GM21723 (cell line): ENCODE measurements at regions not wholly inside any gene's neighbourhood (a gene's known extent, or its start where the extent isn't known, plus 50 kb on each side); places are given as distances from the start of the nearest gene placed in this dataset.

Experiments
- ATAC-seq: cut with Tn5 transposase; IDR thresholded peaks from one replicate; pipeline ENCODE4 v1.9.1; 2021; ENCODE audit warnings: mild to moderate bottlenecking, moderate library complexity; ENCODE audit not compliant: unreplicated experiment

GRCh38 chr6:2563635-2564034, 187.1 kb downstream of the MYLK4 start:
- peak; percentile 76 for ATAC-seq

GRCh38 chr6:2562721-2563451, 187.8 kb downstream of the MYLK4 start:
- no peak for ATAC-seq

- no peak for ATAC-seq
Observed at GRCh38 chr6:2560917-2561698, 189.6 kb downstream of the MYLK4 start.

GRCh38 chr6:2560140-2560818, 190.4 kb downstream of the MYLK4 start:
- no peak for ATAC-seq

GRCh38 chr6:2558861-2559801, 191.6 kb downstream of the MYLK4 start:
- ATAC-seq, result no peak

GRCh38 chr6:2558098-2558680, 192.5 kb downstream of the MYLK4 start:
- ATAC-seq, result no peak

GRCh38 chr6:2557181-2557720, 193.5 kb downstream of the MYLK4 start:
- no peak for ATAC-seq

- no peak for ATAC-seq
Observed at GRCh38 chr6:2556761-2557160, 194.0 kb downstream of the MYLK4 start.

GRCh38 chr6:2554651-2555260, 196.0 kb downstream of the MYLK4 start:
- no peak for ATAC-seq

GRCh38 chr6:2552526-2553154, 198.1 kb downstream of the MYLK4 start:
- ATAC-seq, result no peak

GRCh38 chr6:2551705-2552104, 199.0 kb downstream of the MYLK4 start:
- no peak for ATAC-seq

GRCh38 chr6:2550247-2550646, 200.5 kb downstream of the MYLK4 start:
- no peak for ATAC-seq

- no peak for ATAC-seq
Observed at GRCh38 chr6:2549834-2550233, 200.9 kb downstream of the MYLK4 start.

- no peak for ATAC-seq
Observed at GRCh38 chr6:2547355-2547754, 203.4 kb downstream of the MYLK4 start.

- ATAC-seq, result no peak
Observed at GRCh38 chr6:2546901-2547300, 203.8 kb downstream of the MYLK4 start.

GRCh38 chr6:2545383-2546038, 205.2 kb downstream of the MYLK4 start:
- no peak for ATAC-seq

- no peak for ATAC-seq
Observed at GRCh38 chr6:2543321-2543720, 207.4 kb downstream of the MYLK4 start.

GRCh38 chr6:2542858-2543218, 207.9 kb downstream of the MYLK4 start:
- peak; percentile 89 for ATAC-seq
